ENCODE measurements at regions not wholly inside any gene's neighbourhood (a gene's known extent, or its start where the extent isn't known, plus 50 kb on each side); places are given as distances from the start of the nearest gene placed in this dataset.
"Not testable (repeated sequence)": the region's sequence is repeated elsewhere in the genome, so short reads cannot be mapped to it uniquely, and the experiment has no call there.

DNA sequence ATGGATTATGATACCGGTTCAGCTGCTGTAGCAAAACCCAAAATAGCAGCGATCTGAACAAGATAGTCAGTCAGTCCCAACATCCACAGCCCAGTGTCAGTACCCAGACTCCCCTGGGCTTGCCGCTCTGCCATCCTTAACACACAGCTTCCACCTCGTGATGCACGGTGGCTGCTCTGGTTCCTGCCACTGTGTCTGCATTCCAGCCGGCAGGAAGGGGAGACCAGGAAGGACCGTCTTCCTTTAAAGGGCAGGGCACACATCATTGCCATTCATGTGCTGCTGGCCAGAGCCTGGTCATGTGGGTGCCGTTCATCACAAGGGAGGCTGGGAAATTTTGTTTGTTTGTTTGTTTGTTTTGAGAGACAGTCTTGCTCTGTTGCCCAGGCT, 131.0 kb upstream of the IER5L start:
- DNase-seq (ENCODE audit: extremely low spot score), result no peak
- ChIA-PET POLR2A (no interaction called here), CTCF (interaction anchor here (1.0 to 1.2 kb wide), 2 partner anchors 12 to 13 kb away, joined by 3 read pairs; no protein-coding TSS in a partner anchor)
- TF ChIP-seq, protein P1, sequence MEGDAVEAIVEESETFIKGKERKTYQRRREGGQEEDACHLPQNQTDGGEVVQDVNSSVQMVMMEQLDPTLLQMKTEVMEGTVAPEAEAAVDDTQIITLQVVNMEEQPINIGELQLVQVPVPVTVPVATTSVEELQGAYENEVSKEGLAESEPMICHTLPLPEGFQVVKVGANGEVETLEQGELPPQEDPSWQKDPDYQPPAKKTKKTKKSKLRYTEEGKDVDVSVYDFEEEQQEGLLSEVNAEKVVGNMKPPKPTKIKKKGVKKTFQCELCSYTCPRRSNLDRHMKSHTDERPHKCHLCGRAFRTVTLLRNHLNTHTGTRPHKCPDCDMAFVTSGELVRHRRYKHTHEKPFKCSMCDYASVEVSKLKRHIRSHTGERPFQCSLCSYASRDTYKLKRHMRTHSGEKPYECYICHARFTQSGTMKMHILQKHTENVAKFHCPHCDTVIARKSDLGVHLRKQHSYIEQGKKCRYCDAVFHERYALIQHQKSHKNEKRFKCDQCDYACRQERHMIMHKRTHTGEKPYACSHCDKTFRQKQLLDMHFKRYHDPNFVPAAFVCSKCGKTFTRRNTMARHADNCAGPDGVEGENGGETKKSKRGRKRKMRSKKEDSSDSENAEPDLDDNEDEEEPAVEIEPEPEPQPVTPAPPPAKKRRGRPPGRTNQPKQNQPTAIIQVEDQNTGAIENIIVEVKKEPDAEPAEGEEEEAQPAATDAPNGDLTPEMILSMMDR (IDR thresholded peaks at IDR 0.05; ENCODE audit: control extremely low read depth, extremely low read depth, low read depth, missing control alignments), result no peak

DNA sequence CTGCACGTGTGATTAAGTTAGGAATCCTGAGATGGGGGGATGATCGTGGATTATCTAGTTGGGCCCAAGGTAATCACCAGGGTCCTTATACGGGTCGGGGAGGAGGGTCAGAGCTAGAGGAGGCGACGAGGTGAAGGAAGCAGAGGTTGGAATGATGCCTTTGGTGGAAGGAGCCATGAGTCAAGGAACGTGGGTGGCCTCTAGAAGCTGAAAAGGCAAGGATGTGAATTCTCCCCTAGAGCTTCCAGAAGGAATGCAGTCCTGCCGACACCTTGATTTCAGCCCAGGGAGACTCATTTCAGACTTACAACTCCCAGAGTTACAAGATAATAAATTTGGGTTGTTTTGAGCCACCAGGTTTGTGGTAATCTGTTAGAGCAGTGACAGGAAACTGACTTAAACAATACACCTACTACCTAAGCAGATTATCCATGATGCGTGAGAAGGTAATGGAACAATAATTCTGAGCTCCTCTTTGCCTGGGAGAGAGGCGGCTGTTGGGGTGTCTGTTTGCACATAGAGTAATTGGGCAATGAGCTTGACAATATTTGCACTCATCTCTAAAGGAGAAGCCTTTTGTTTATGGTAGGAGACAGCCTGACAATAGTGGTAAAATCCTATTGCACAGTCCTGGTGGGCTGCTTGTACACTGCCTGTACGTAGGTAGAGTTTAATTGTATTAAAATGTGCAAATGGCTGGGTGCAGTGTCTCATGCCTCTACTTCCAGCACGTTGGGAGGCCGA, 129.3 kb upstream of the IER5L start:
- POLR2A ChIA-PET, result no interaction called here
- CTCF ChIA-PET, result no interaction called here
- TF ChIP-seq, protein P1 (IDR thresholded peaks at IDR 0.05; ENCODE audit: control extremely low read depth, extremely low read depth, low read depth, missing control alignments), result no peak
- DNase-seq (ENCODE audit: extremely low spot score), result no peak

DNA sequence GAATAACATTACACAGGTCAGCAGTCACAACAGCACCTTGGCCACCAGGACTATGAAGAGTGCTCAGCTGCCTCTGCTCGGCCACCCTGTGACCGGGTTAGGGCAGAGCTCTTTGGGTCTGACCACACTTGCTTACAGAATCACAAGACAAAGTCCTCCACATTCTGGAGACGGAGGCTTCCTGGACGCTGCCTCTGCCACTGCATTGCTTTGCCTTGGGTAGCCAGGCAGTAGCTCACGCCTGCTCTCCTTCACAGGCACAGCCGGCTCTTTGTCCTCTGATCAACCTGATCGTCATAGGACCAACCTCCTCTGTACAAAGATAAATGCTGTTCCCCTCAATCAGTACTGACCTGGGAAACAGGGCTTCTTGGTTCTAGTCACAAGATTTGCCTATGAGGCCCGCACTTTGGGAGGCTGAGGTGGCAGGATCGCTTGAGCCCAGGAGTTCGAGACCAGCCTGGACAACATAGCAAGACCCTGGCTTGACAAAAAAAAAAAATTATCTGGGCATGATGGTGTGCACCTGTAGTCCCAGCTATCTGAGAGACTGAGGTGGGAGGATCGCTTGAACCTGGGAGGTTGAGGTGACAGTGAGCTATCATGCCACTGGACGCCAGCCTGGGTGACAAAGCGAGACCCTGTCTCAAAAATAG, 128.4 kb upstream of the IER5L start:
- no peak for DNase-seq (ENCODE audit: extremely low spot score)
- POLR2A ChIA-PET, result no interaction called here
- TF ChIP-seq, protein P1 (IDR thresholded peaks at IDR 0.05; ENCODE audit: control extremely low read depth, extremely low read depth, low read depth, missing control alignments), result no peak
- CTCF ChIA-PET, result no interaction called here

DNA sequence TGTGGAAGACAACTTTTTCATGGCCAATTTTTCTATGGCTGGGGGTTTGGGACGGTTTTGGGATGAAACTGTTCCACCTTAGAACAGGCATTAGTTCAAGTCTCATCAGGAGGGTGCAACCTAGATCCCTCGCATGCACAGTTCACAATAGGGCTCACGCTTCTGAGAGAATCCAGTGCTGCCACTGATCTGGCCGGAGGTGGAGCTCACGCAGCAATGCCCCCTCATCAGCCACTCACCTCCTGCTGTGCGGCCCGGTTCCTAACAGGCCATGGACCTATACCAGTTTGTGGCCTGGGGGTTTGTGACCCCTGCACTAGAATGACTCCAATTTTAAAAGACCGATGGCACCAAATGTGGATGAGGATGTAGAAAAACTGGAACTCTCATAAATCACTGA, 127.2 kb upstream of the IER5L start:
- CTCF ChIA-PET, result interaction anchor here (1.2 kb wide), 1 partner anchor 17 kb away, joined by 3 read pairs; no protein-coding TSS in a partner anchor
- TF ChIP-seq, protein P1 (IDR thresholded peaks at IDR 0.05; ENCODE audit: control extremely low read depth, extremely low read depth, low read depth, missing control alignments), result no peak
- POLR2A ChIA-PET, result no interaction called here
- DNase-seq (ENCODE audit: extremely low spot score), result no peak

DNA sequence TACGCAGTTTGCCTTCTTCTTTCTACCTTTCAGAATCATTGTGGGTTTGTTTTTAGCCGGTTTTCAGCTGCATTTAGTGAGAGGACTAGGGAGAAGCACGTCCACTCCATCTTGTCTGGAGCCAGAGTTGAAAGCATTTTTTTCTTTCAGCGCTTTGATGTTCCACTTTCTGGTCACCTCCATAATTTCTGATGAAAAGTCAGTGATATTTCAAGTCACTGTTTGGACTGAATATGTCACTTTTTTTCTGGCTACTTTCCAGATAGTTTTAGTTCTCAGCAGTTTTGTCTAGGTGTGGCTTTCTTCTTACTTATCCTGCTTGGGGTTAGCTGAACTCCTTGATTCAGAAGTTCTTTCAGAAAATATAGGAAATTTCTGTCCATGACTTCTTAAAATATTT, 123.9 kb upstream of the IER5L start:
- CTCF ChIA-PET, result no interaction called here
- no peak for DNase-seq (ENCODE audit: extremely low spot score)
- POLR2A ChIA-PET, result no interaction called here
- TF ChIP-seq, protein P1 (IDR thresholded peaks at IDR 0.05; ENCODE audit: control extremely low read depth, extremely low read depth, low read depth, missing control alignments), result no peak

DNA sequence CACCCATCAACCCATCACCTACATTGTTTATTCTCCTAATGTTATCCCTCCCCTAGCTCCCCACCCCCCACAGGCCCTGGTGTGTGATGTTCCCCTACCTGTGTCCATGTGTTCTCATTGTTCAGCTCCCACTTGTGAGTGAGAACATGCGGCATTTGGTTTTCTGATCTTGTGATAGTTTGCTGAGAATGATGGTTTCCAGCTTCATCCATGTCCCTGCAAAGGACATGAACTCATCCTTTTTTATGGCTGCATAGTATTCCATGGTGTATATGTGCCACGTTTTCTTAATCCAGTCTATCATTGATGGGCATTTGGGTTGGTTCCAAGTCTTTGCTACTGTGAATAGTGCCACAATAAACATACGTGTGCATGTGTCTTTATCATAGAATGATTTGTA, 118.1 kb upstream of the IER5L start:
- CTCF ChIA-PET; DNase-seq (ENCODE audit: extremely low spot score); POLR2A ChIA-PET: not testable (repeated sequence)

DNA sequence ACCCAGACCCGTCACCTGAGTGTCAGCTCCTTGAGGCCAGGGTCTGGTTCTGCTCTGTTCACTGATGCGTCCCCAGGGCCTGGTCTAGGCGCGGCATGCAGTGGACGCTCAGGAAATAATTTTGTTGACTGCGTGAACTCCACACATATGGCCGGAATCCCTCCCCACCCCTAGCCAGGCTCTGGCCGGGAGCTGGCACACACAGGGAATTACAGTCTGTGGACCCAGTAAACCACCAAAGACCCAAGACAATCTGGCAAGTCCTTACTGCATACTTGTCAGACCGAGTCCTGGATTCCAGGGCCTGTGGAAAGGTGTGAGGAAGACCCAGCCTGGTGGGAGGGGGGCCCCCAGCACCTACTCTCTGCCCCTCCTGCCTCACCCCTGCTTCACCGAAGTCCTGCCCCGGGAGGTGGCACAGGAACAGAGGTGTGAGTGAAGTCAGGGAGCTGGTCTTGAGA, 113.0 kb upstream of the IER5L start:
- CTCF ChIA-PET, result no interaction called here
- TF ChIP-seq, protein P1 (IDR thresholded peaks at IDR 0.05; ENCODE audit: control extremely low read depth, extremely low read depth, low read depth, missing control alignments), result no peak
- no peak for DNase-seq (ENCODE audit: extremely low spot score)
- POLR2A ChIA-PET, result no interaction called here
